Right lobe of liver (tissue), 6 donors: ENCODE measurements at regions not wholly inside any gene's neighbourhood (a gene's known extent, or its start where the extent isn't known, plus 50 kb on each side); places are given as distances from the start of the nearest gene placed in this dataset.

Source experiments
- ATAC-seq, 4 donors: fragments of 200-7000 bp; cut with Tn5 transposase; one replicate each; pipeline ENCODE4 v1.9.1; 2020; ENCODE audit warnings: mild to moderate bottlenecking in 4 of 4, moderate library complexity in 4 of 4
- DNase-seq, 3 donors: peaks; one replicate each; pipeline ENCODE4 v3.0.0-alpha.2; 2020
- H3K27ac ChIP-seq, 3 donors: fragments of 200-600 bp; one replicate each; pipeline ENCODE4 v1.8.0; 2022
- H3K27me3 ChIP-seq, 2 donors: fragments of 200-600 bp; one replicate each; pipeline ENCODE4 v1.8.0; 2022
- H3K36me3 ChIP-seq, 4 donors: fragments of 200-600 bp; sonication (generic) in 1 of 4; one replicate each; pipeline versions ENCODE4 v1.5.1 to v1.8.0; 2017 to 2022; ENCODE audit warnings: control low read depth in 1 of 4
- H3K4me1 ChIP-seq, 4 donors: fragments of 200-600 bp; sonication (generic) in 1 of 4; one replicate each; pipeline versions ENCODE4 v1.5.1 to v1.8.0; 2017 to 2022; ENCODE audit warnings: control low read depth in 1 of 4
- H3K4me3 ChIP-seq, 3 donors: fragments of 200-600 bp; one replicate each; pipeline ENCODE4 v1.8.0; 2022
- H3K9me3 ChIP-seq, 4 donors: fragments of 200-600 bp; sonication (generic) in 1 of 4; one replicate each; pipeline versions ENCODE4 v1.5.1 to v1.8.0; 2017 to 2022; ENCODE audit warnings: control low read depth in 1 of 4
- POLR2A ChIP-seq: fragments of 450-650 bp; IDR thresholded peaks from one replicate; pipeline ENCODE4 v1.6.1; 2017; ENCODE audit warnings: antibody characterized with exemption, mild to moderate bottlenecking
- WGBS: methylation state at CpG from one replicate; pipeline ENCODE4 v1.1.6; 2018; ENCODE audit warnings: low coverage, low lambda C conversion rate; ENCODE audit not compliant: insufficient coverage; ENCODE audit errors: missing lambda C conversion rate; 5-methylcytosine and 5-hydroxymethylcytosine counted together
- intact Hi-C, 2 donors: fragments of 100-400 bp; cut with DNase I; formaldehyde crosslinking; loops; one replicate each; pipeline versions ENCODE4 v1.11.2 to v1.14.1; 2022
- TF ChIP-seq, protein P1 (sequence below), 4 donors: fragments of 200-600 bp in 3 of 4; fragments of 450-650 bp in 1 of 4; IDR thresholded peaks; one replicate each; pipeline versions ENCODE4 v1.5.1 to v1.8.0; 2016 to 2022; ENCODE audit warnings: antibody characterized with exemption in 4 of 4, mild to moderate bottlenecking in 2 of 4
- donor health status: DM: no; HTN: yes; CAD: no.
- donor health status: DM: no; HTN: no; CAD: no.
- donor health status: DM: no; HTN: no; CAD: no.
- donor health status: DM: no; HTN: yes; CAD: no.
- donor health status: DM: no; HTN: yes; CAD: no.

- ATAC-seq (no peak), DNase-seq (no peak)
- intact Hi-C loops: no loop called here
- no peak overlapping the region for H3K4me3 ChIP-seq
- H3K27ac ChIP-seq: no peak overlapping the region
- no peaks in the 10 kb centered on the region for H3K4me1 ChIP-seq
- no peaks in the 10 kb centered on the region for H3K36me3 ChIP-seq
- TF ChIP-seq POLR2A: no peak
- TF ChIP-seq, protein P1, sequence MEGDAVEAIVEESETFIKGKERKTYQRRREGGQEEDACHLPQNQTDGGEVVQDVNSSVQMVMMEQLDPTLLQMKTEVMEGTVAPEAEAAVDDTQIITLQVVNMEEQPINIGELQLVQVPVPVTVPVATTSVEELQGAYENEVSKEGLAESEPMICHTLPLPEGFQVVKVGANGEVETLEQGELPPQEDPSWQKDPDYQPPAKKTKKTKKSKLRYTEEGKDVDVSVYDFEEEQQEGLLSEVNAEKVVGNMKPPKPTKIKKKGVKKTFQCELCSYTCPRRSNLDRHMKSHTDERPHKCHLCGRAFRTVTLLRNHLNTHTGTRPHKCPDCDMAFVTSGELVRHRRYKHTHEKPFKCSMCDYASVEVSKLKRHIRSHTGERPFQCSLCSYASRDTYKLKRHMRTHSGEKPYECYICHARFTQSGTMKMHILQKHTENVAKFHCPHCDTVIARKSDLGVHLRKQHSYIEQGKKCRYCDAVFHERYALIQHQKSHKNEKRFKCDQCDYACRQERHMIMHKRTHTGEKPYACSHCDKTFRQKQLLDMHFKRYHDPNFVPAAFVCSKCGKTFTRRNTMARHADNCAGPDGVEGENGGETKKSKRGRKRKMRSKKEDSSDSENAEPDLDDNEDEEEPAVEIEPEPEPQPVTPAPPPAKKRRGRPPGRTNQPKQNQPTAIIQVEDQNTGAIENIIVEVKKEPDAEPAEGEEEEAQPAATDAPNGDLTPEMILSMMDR (IDR thresholded peaks at IDR 0.05): no peak
- WGBS: 70% methylated on average over 9 of the region's 10 CpGs
- no peaks in the 10 kb centered on the region for H3K27me3 ChIP-seq
- H3K9me3 ChIP-seq: no peaks in the 10 kb centered on the region
These were observed 133.3 kb downstream of the SOX1 start for GRCh38 chr13:112200200-112200599.

DNA sequence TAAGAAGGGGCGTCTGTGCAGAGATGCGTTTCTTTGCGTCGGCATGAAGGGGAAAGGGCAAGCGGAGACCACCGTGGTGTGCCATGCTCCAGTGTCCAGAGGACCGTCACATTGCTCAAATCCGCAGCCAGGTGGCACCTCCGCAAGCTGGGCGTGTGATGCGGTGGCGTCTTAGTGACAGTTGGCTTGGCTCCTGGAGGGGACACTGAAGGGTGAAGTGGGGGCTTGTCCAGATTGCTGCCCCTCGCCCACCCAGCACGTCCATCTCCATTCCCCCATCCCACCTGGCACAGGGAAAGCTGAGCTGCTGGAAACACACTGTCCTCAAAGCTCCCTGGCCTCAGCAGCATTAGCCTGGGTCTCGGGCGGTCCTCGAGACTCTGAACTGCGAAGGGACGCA lies 135.3 kb downstream of the SOX1 start:
- H3K27ac ChIP-seq: no peak overlapping the region
- TF ChIP-seq, protein P1 (IDR thresholded peaks at IDR 0.05): no peak
- no peak for TF ChIP-seq POLR2A
- H3K36me3 ChIP-seq: no peaks in the 10 kb centered on the region
- intact Hi-C loops: no loop called here
- no peak overlapping the region for H3K4me3 ChIP-seq
- DNase-seq (no peak), ATAC-seq (no peak)
- H3K4me1 ChIP-seq: no peaks in the 10 kb centered on the region
- no peaks in the 10 kb centered on the region for H3K27me3 ChIP-seq
- WGBS: 66% methylated on average over 3 of the region's 19 CpGs
- peaks cover 0 to 3% (median 0%) of the 10 kb centered on the region in 4 donors for H3K9me3 ChIP-seq

- H3K27ac ChIP-seq: no peak overlapping the region
- H3K4me3 ChIP-seq: no peak overlapping the region
- no peaks in the 10 kb centered on the region for H3K36me3 ChIP-seq
- TF ChIP-seq, protein P1 (IDR thresholded peaks at IDR 0.05): no peak
- no peak for TF ChIP-seq POLR2A
- WGBS: 64% methylated on average over 8 of the region's 10 CpGs
- ATAC-seq: no peak
- H3K27me3 ChIP-seq: no peaks in the 10 kb centered on the region
- no peak for DNase-seq
- no peaks in the 10 kb centered on the region for H3K4me1 ChIP-seq
- peaks cover 0 to 3% (median 0%) of the 10 kb centered on the region in 4 donors for H3K9me3 ChIP-seq
- intact Hi-C loops: no loop called here
These were observed 136.0 kb downstream of the SOX1 start for GRCh38 chr13:112202966-112203365.

DNA sequence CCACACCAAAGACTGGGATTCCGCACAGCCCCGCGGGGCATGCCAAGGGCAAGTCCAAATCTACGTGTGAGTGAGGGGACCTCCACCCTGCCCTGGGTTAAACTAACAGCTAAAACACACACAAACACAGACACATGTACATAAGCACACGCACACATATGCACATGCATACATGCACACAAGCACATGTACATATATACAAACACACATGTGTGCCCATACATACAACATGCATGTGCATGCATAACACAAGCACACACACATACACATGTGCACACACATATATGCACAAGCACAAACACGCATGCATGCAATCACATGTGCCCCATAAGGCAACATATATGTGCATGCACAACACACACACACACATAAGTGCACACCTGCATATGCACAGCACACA lies 136.7 kb downstream of the SOX1 start:
- TF ChIP-seq, protein P1 (IDR thresholded peaks at IDR 0.05): no peak
- no peak for TF ChIP-seq POLR2A
- no peak for DNase-seq
- no peaks in the 10 kb centered on the region for H3K27me3 ChIP-seq

More for the DNA sequence above, 136.7 kb downstream of the SOX1 start:
- intact Hi-C loops: no loop called here
- Histone ChIP-seq H3K4me1 (no peaks in the 10 kb centered on the region), H3K4me3 (no peak overlapping the region), H3K27ac (no peak overlapping the region), H3K9me3 (peaks cover 0 to 3% (median 0%) of the 10 kb centered on the region in 4 donors), H3K36me3 (no peaks in the 10 kb centered on the region)
- no peak for ATAC-seq
- WGBS: no CpG with 5 or more reads among the region's 6 CpGs
